GM23248 (cell line): ENCODE measurements at regions not wholly inside any gene's neighbourhood (a gene's known extent, or its start where the extent isn't known, plus 50 kb on each side); places are given as distances from the start of the nearest gene placed in this dataset.

ENCODE experiments used
- DNase-seq: peaks from one replicate; pipeline ENCODE4 v3.0.0-alpha.2; 2015
- H2AFZ ChIP-seq: fragments of 200-600 bp; sonication (generic); 2 replicates; pipeline ENCODE4 v1.6.1; 2016; ENCODE audit warnings: antibody characterized with exemption
- H3F3A ChIP-seq: fragments of 200-600 bp; sonication (generic); 2 replicates; pipeline ENCODE4 v1.6.1; 2016; ENCODE audit warnings: mild to moderate bottlenecking, antibody characterized with exemption, mixed run types; ENCODE audit not compliant: insufficient read depth
- H3K27ac ChIP-seq: fragments of 200-600 bp; sonication (generic); 2 replicates; pipeline ENCODE4 v1.5.1; 2016; ENCODE audit warnings: mild to moderate bottlenecking
- H3K27me3 ChIP-seq: fragments of 200-600 bp; sonication (generic); replicated peaks from 2 replicates; pipeline ENCODE4 v1.6.1; 2016; ENCODE audit warnings: mild to moderate bottlenecking; ENCODE audit not compliant: insufficient read depth
- H3K36me3 ChIP-seq: fragments of 200-600 bp; sonication (generic); 2 replicates; pipeline ENCODE4 v1.6.1; 2016; ENCODE audit warnings: low read depth, mild to moderate bottlenecking
- H3K4me1 ChIP-seq: fragments of 200-600 bp; sonication (generic); 2 replicates; pipeline ENCODE4 v1.6.1; 2016; ENCODE audit warnings: mild to moderate bottlenecking; ENCODE audit not compliant: insufficient read depth
- H3K4me2 ChIP-seq: fragments of 200-600 bp; sonication (generic); one replicate; pipeline ENCODE4 v1.6.1; 2016; ENCODE audit warnings: mild to moderate bottlenecking; ENCODE audit not compliant: unreplicated experiment
- H3K4me3 ChIP-seq: fragments of 200-600 bp; sonication (generic); 2 replicates; pipeline ENCODE4 v1.5.1; 2016; ENCODE audit warnings: mild to moderate bottlenecking
- H3K79me2 ChIP-seq: fragments of 200-600 bp; sonication (generic); 2 replicates; pipeline ENCODE4 v1.6.1; 2016; ENCODE audit warnings: mild to moderate bottlenecking; ENCODE audit not compliant: insufficient read depth
- H3K9ac ChIP-seq: fragments of 200-600 bp; sonication (generic); 2 replicates; pipeline ENCODE4 v1.6.1; 2016; ENCODE audit warnings: mild to moderate bottlenecking
- H3K9me2 ChIP-seq: fragments of 200-600 bp; sonication (generic); 2 replicates; pipeline ENCODE4 v1.6.1; 2016; ENCODE audit warnings: mixed run types, mild to moderate bottlenecking, moderate library complexity; ENCODE audit not compliant: insufficient read depth
- H3K9me3 ChIP-seq: fragments of 200-600 bp; sonication (generic); one replicate; pipeline ENCODE4 v1.6.1; 2017; ENCODE audit warnings: low read depth
- H4K20me1 ChIP-seq: fragments of 200-600 bp; sonication (generic); 2 replicates; pipeline ENCODE4 v1.6.0; 2016; ENCODE audit not compliant: insufficient read depth
- EZH2 ChIP-seq: fragments of 200-600 bp; sonication (generic); IDR thresholded peaks from 2 replicates; pipeline ENCODE4 v1.6.1; 2018; ENCODE audit warnings: antibody characterized with exemption, mild to moderate bottlenecking; ENCODE audit not compliant: insufficient read depth, poor library complexity, severe bottlenecking
- EZH2phosphoT487 ChIP-seq: fragments of 200-600 bp; sonication (generic); IDR thresholded peaks from 2 replicates; pipeline ENCODE4 v1.6.1; 2018; ENCODE audit warnings: antibody characterized with exemption, moderate library complexity, mild to moderate bottlenecking, low read depth; ENCODE audit not compliant: insufficient read depth
- WGBS, 2 experiments: methylation state at CpG; one replicate each; pipeline ENCODE4 v1.1.6; 2015 to 2017; ENCODE audit warnings: low lambda C conversion rate in 2 of 2, low coverage in 1 of 2; ENCODE audit errors: missing lambda C conversion rate in 2 of 2; 5-methylcytosine and 5-hydroxymethylcytosine counted together
- in situ Hi-C: fragments of 300-500 bp; cut with MboI; formaldehyde crosslinking; loops from 2 replicates; pipeline ENCODE4 v1.15.0; 2020

DNA sequence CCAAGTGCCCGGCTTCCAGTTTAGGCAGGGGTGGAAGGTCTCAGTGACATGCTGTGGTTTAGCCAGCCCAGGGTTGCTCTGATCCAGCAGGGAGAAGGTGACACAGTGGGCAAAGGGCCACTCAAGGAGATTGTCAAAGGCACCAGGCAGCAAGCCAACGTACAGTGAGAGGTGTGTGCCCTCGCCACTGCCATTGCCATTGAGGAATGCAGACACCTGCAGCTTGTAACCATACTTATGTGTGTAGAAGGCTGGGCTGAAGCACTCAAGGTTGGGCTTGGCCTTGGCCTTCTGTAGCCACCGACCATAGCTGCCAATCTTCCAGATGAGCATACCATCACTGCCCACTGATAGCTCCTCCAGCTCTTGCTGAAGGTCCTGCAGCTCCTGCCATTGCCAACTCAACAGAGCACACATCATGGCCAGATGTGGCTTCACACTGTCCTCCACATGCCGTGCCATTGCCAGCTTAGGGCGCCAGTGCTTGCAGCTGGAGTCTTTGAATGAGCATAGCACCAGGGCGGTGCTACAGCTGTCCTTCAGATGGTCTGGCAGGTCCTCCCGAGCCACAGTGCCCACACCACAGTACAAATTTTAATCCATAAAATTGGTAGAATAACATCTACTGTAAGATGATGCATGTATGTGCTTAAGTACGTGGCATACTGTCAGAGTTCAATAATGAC lies 59.7 kb upstream of the HMHB1 start:
- no peak overlapping the region for H3K4me3 ChIP-seq
- no peaks in the 10 kb centered on the region for H3K9me2 ChIP-seq
- no peaks in the 10 kb centered on the region for H3K27me3 ChIP-seq
- in situ Hi-C loops, result no loop called here
- no peaks in the 10 kb centered on the region for H3K36me3 ChIP-seq
- WGBS, 2 experiments, result 56 to 59% methylated on average over 9 of the region's 9 CpGs
- no peak overlapping the region for H3K9ac ChIP-seq
- no peak overlapping the region for H2AFZ ChIP-seq
- peaks cover 14% of the 10 kb centered on the region; the same call in 1 of the 2 replicates for H3F3A ChIP-seq
- H3K4me1 ChIP-seq, result peaks cover 8% of the 10 kb centered on the region
- H3K9me3 ChIP-seq, result no peaks in the 10 kb centered on the region
- DNase-seq, result no peak
- H3K4me2 ChIP-seq, result no peak overlapping the region
- no peaks in the 10 kb centered on the region for H4K20me1 ChIP-seq
- no peak overlapping the region for H3K27ac ChIP-seq
- no peaks in the 10 kb centered on the region for H3K79me2 ChIP-seq
- TF ChIP-seq EZH2 (no peak), EZH2phosphoT487 (no peak)

DNA sequence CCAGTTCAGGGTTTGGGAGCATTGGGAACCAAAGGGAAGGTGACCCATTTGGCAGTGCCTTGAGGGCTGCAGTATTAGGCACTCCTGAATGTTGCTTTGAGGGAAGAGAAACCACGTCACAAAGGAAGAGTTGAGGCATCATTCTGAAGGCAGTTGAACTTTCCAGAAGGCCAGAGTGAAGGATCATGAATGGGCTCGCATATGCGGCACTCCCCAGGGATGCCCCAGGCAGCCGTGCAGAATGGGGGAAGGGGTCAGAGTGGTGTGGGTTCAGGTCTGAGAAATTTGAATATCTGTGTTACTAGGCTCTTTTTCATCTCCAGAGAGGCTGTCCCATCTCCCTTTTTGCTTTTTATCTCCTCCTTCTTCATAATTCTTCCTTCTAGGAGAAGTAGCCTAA lies 60.6 kb upstream of the HMHB1 start:
- no peaks in the 10 kb centered on the region for H3K9me2 ChIP-seq
- H3K9me3 ChIP-seq, result no peaks in the 10 kb centered on the region
- TF ChIP-seq EZH2 (no peak), EZH2phosphoT487 (no peak)
- H3K9ac ChIP-seq, result no peak overlapping the region
- 0 out of 2 replicates have a peak, but pooled peaks cover 8% of the 10 kb centered on the region for H3F3A ChIP-seq
- no peaks in the 10 kb centered on the region for H3K36me3 ChIP-seq
- no peak for DNase-seq
- H2AFZ ChIP-seq, result no peak overlapping the region
- H3K27me3 ChIP-seq, result no peaks in the 10 kb centered on the region
- in situ Hi-C loops, result no loop called here
- peaks cover 4% of the 10 kb centered on the region; the same call in 1 of the 2 replicates for H3K4me1 ChIP-seq
- H3K27ac ChIP-seq, result no peak overlapping the region
- WGBS, 2 experiments, result 93 to 98% methylated on average over 4 of the region's 4 CpGs
- no peak overlapping the region for H3K4me3 ChIP-seq
- no peaks in the 10 kb centered on the region for H3K79me2 ChIP-seq
- no peaks in the 10 kb centered on the region for H4K20me1 ChIP-seq
- no peak overlapping the region for H3K4me2 ChIP-seq

DNA sequence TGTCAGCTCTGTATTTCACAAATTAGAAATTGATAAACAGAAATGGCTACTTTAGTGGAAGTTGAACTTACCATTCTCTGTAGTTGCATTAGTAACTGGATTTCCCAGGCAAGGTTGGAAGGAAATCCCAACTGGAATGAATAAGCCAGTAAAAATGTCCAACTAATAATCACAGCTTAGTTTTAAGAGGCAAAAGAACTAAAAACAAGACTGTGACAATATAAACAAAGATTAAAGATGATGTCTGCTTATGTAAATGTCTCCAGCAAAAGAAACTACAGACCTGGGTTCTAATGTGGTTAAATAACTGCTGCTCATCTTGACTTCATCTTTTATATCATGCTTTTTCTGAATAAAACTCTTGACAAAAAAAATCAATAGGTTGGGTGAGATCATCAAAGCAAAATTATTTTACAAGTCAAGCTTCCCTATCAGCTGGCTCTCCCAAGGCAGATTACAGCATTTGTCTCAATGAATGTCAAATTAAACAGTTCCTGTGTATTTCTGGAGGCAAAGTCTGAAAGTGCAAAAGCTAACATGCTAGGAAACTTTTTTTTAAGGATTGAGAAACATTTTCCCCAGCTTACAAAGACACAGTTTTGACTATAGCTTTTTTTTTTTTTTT lies 62.3 kb upstream of the HMHB1 start:
- in situ Hi-C loops, result no loop called here
- no peaks in the 10 kb centered on the region for H3K9me3 ChIP-seq
- TF ChIP-seq EZH2, result no peak
- H3K79me2 ChIP-seq, result no peaks in the 10 kb centered on the region
- no peaks in the 10 kb centered on the region for H3K27me3 ChIP-seq
- H3K36me3 ChIP-seq, result no peaks in the 10 kb centered on the region
- H3K9me2 ChIP-seq, result no peaks in the 10 kb centered on the region
- no peak for DNase-seq
- no peak overlapping the region for H3K9ac ChIP-seq
- peaks cover 4% of the 10 kb centered on the region; the same call in 1 of the 2 replicates for H3K4me1 ChIP-seq
- H3F3A ChIP-seq, result 0 out of 2 replicates have a peak, but pooled peaks cover 8% of the 10 kb centered on the region
- no peak overlapping the region for H3K4me2 ChIP-seq
- no peak overlapping the region for H2AFZ ChIP-seq
- H4K20me1 ChIP-seq, result no peaks in the 10 kb centered on the region
- H3K4me3 ChIP-seq, result no peak overlapping the region
- no peak overlapping the region for H3K27ac ChIP-seq

- Histone ChIP-seq H3K4me1 (peaks cover 4% of the 10 kb centered on the region; the same call in 1 of the 2 replicates), H3K4me3 (no peak overlapping the region), H3K27ac (no peak overlapping the region), H3F3A (0 out of 2 replicates have a peak, but pooled peaks cover 8% of the 10 kb centered on the region), H3K9me3 (no peaks in the 10 kb centered on the region), H4K20me1 (no peaks in the 10 kb centered on the region), H3K9me2 (no peaks in the 10 kb centered on the region), H3K79me2 (no peaks in the 10 kb centered on the region), H3K4me2 (no peak overlapping the region), H3K9ac (no peak overlapping the region), H2AFZ (no peak overlapping the region), H3K36me3 (no peaks in the 10 kb centered on the region), H3K27me3 (no peaks in the 10 kb centered on the region)
- in situ Hi-C loops, result no loop called here
- no peak for TF ChIP-seq EZH2
- no peak for TF ChIP-seq EZH2phosphoT487
- 27 to 35% methylated on average over 1 of the region's 1 CpG for WGBS, 2 experiments
- no peak for DNase-seq
These were observed 63.4 kb upstream of the HMHB1 start for GRCh38 chr5:143748516-143748915.

DNA sequence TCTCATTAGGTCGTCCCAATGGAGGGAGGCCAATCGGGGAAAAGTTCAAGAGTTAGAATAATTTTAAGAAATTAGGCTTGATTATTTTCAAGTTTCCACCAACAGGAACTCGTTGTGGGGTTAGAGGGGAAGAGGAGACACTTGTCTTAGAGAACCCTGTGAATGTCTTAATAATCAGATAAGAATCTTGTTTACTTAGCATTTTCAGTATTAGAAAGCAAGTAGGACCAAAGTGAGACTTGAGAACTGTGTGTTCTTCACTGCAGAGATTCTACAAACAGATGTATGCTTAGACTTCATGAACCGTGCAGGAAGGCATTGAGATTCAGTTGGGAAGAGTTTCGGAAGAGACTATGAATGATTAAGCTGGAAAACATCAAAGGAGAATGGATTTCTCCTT lies 69.0 kb upstream of the HMHB1 start:
- Histone ChIP-seq H3K4me1 (peaks cover 5% of the 10 kb centered on the region), H3K27me3 (no peaks in the 10 kb centered on the region), H3K4me2 (no peak overlapping the region), H3K27ac (no peak overlapping the region), H3K9me2 (no peaks in the 10 kb centered on the region), H3K9ac (no peak overlapping the region), H3K36me3 (no peaks in the 10 kb centered on the region), H3K79me2 (no peaks in the 10 kb centered on the region), H4K20me1 (no peaks in the 10 kb centered on the region), H3K4me3 (no peak overlapping the region), H3F3A (peaks cover 2% of the 10 kb centered on the region; the same call in 1 of the 2 replicates), H3K9me3 (no peaks in the 10 kb centered on the region), H2AFZ (no peak overlapping the region)
- in situ Hi-C loops, result no loop called here
- DNase-seq, result no peak
- TF ChIP-seq EZH2phosphoT487 (no peak), EZH2 (no peak)
- WGBS, 2 experiments, result 77 to 82% methylated on average over 5 of the region's 5 CpGs
